Activated CD4-positive, alpha-beta T cell treated with anti-CD3 and anti-CD28 coated beads, Interleukin-2, amount 10 ng/mL, durations not matched to agents 24 days and 14 days (primary cell): ENCODE measurements at regions not wholly inside any gene's neighbourhood (a gene's known extent, or its start where the extent isn't known, plus 50 kb on each side); places are given as distances from the start of the nearest gene placed in this dataset.

Source experiments
- DNase-seq: peaks from one replicate; pipeline ENCODE4 v3.0.0; 2022
- H3K27ac Mint-ChIP-seq: one replicate; pipeline ENCODE4 v1.8.0; 2022; ENCODE audit warnings: mild to moderate bottlenecking, mixed read lengths
- H3K27me3 Mint-ChIP-seq: one replicate; pipeline ENCODE4 v1.8.0; 2022; ENCODE audit warnings: mixed read lengths
- H3K36me3 Mint-ChIP-seq: one replicate; pipeline ENCODE4 v1.8.0; 2022; ENCODE audit warnings: low read depth, mild to moderate bottlenecking, mixed read lengths
- H3K4me1 Mint-ChIP-seq: one replicate; pipeline ENCODE4 v1.8.0; 2021; ENCODE audit warnings: mixed read lengths
- H3K4me3 Mint-ChIP-seq: one replicate; pipeline ENCODE4 v1.8.0; 2022; ENCODE audit warnings: mild to moderate bottlenecking, moderate library complexity, mixed read lengths
- H3K9me3 Mint-ChIP-seq: one replicate; pipeline ENCODE4 v1.8.0; 2021; ENCODE audit warnings: mixed read lengths
- intact Hi-C: fragments of 100-400 bp; cut with micrococcal nuclease; formaldehyde crosslinking; loops from one replicate; pipeline ENCODE4 v1.15.1; 2023

DNA sequence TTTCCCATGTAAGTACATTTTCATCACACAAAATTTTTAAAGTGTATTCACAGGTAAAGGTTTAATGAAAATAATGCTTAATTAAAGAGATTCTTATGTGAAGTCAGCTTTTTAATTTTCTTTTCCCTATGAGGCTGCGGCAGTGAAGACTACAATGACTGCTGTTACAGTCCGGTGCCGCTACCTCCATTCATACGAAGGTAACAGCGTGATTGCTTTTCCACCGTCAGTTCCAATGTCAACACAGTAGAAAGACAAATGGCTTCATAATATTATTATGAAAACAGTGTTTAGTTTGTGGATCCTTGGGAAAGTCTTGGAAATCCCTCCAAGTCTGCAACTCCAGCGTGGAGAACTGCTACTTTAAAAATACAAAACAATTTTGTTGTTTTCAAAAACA, 254.9 kb upstream of the NRIP1 start:
- H3K27ac Mint-ChIP-seq: no peak overlapping the region
- peaks cover 5% of the 10 kb centered on the region for H3K9me3 Mint-ChIP-seq
- no peak for DNase-seq
- no peak overlapping the region for H3K4me3 Mint-ChIP-seq
- peaks cover 2% of the 10 kb centered on the region for H3K27me3 Mint-ChIP-seq
- intact Hi-C loops: no loop called here
- no peaks in the 10 kb centered on the region for H3K4me1 Mint-ChIP-seq
- H3K36me3 Mint-ChIP-seq: no peaks in the 10 kb centered on the region

DNA sequence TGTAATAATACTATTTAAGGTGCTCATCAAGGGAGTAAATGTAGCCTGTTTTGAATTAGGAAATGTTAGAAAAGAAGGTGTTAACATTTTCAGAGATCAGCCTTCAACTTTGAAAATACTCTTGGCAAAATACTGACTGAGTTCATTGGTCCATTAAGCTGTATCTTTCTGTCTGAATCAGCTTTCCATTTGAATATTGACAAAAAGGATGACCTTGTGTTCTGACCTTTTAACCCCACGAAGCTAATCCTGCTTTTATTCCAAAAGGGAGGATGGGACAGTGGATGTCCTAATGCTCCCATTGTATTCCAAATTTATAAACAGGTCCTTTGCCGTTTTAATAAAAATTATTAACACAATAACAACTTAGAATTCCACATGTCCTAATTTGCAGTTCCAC, 259.7 kb upstream of the NRIP1 start:
- Mint-ChIP-seq H3K36me3 (no peaks in the 10 kb centered on the region), H3K27ac (no peak overlapping the region), H3K27me3 (no peaks in the 10 kb centered on the region), H3K4me3 (no peak overlapping the region), H3K9me3 (no peaks in the 10 kb centered on the region), H3K4me1 (no peaks in the 10 kb centered on the region)
- intact Hi-C loops: no loop called here
- no peak for DNase-seq

DNA sequence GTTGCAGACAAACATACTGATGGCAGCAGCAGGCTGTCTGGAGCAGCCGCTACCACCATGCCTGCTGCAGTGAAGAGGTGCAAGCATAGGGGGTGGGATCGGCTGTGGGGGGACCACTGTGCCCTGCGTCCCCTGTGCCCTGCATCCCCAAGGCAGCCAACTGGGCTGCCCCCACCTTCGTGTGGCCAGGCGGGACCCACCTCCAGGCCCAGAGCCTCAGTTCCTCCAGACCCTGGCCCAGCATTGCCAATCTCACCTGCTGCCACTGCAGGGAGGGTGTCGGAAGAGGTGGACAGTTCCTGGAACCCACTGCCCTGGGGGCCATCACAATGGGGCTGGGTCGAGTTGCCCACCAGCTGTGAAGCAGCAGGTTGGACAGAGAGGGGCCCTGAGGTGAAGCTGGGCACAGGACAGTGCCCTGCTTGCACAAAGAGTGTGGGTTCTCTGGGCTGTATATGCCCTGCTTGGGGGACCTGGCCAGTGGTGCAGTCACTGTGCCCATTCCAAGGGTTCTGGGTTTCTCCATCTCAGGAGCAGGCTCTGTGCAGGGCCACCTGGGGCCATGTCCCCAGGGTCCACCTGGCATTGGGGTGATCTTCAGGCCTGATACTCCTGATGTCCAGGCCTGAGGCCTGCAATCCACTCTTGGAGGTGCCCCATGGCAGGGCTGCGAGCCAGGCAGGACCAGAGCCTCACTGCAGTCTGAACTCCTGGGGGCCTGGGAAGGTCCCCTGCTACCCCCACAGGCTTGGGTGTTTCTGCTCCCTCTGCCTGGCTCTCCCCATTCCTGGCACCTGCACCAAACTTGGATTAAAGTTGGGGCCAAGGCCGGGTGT, 261.4 kb upstream of the NRIP1 start:
- Mint-ChIP-seq H3K27ac (no peak overlapping the region), H3K27me3 (no peaks in the 10 kb centered on the region), H3K4me1 (no peaks in the 10 kb centered on the region), H3K36me3 (no peaks in the 10 kb centered on the region), H3K4me3 (no peak overlapping the region), H3K9me3 (peaks cover 3% of the 10 kb centered on the region)
- DNase-seq: no peak
- intact Hi-C loops: no loop called here

GRCh38 chr21:15327637-15328265, 263.0 kb upstream of the NRIP1 start:
- Mint-ChIP-seq H3K27me3 (no peaks in the 10 kb centered on the region), H3K9me3 (peaks cover 3% of the 10 kb centered on the region), H3K4me3 (no peak overlapping the region), H3K27ac (no peak overlapping the region), H3K4me1 (no peaks in the 10 kb centered on the region), H3K36me3 (no peaks in the 10 kb centered on the region)
- no peak for DNase-seq
- intact Hi-C loops: no loop called here

DNA sequence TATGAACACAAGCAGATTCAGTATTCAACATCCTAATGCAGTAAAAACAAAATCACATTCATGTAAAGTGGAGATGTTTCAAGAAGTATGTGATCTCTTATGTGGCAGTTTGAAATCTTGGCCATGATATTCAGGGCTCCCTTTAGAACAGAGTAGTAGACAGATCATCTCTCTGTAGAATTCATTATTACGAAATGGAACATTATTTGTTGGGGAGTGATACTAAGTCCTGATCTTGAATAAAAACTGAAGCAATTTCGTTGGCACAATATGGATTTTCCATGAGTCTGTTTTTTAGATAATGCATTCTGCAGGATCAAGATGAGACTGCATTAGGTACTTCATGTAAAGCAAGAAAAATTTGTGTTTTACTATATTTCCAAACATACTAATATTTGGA, 264.4 kb upstream of the NRIP1 start:
- intact Hi-C loops: no loop called here
- Mint-ChIP-seq H3K4me3 (no peak overlapping the region), H3K27me3 (no peaks in the 10 kb centered on the region), H3K36me3 (no peaks in the 10 kb centered on the region), H3K27ac (no peak overlapping the region), H3K4me1 (no peaks in the 10 kb centered on the region), H3K9me3 (peaks cover 3% of the 10 kb centered on the region)
- no peak for DNase-seq

DNA sequence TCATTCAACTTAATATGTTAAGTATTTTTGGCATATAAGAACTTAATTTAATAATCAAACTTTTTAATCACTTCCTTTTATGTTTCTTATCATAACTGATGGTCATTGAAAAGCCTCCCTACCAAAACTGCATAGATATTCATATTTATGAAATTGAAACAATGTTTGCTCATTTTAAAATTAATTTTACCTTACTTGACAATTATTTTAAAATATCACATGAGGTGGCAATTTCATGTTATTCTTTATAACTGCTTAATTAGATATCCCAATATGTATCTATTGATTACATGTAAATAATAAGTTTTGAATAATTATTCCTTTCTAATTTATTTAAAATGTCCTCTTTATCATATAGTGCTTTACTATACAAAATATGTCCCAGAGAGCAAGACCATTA, 266.1 kb upstream of the NRIP1 start:
- Mint-ChIP-seq H3K9me3 (peaks cover 3% of the 10 kb centered on the region), H3K27me3 (no peaks in the 10 kb centered on the region), H3K36me3 (no peaks in the 10 kb centered on the region), H3K27ac (no peak overlapping the region), H3K4me3 (no peak overlapping the region), H3K4me1 (no peaks in the 10 kb centered on the region)
- DNase-seq: no peak
- intact Hi-C loops: no loop called here

GRCh38 chr21:15332572-15332971, 267.8 kb upstream of the NRIP1 start:
- Mint-ChIP-seq H3K4me1 (no peaks in the 10 kb centered on the region), H3K4me3 (no peak overlapping the region), H3K9me3 (peaks cover 3% of the 10 kb centered on the region), H3K36me3 (no peaks in the 10 kb centered on the region), H3K27me3 (no peaks in the 10 kb centered on the region), H3K27ac (no peak overlapping the region)
- no peak for DNase-seq
- intact Hi-C loops: no loop called here

DNA sequence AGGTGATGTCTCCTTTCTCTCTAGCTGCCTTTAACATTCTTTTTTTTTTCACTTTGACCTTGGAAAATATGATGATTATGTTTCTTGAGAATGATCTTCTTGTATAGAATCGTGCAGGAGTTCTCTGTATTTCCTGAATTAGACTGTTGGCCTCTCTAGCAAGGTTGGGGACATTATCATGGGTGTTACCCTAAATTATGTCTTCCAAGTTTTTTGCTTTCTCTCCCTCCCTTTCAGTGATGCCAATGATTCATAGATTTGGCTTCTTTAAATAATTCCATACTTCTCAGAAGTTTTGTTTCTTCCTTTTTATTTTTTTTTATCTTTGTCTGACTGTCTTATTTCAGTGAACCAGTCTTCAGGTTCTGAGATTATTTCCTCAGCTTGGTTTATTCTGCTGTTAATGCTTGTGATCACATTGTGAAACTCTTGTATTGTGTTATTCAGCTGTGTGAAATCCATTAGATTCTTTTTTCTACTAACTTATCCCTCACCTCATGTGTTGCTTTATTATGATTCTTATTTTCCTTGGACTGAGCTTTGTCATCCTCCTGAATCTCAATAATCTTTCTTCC, 268.4 kb upstream of the NRIP1 start:
- Mint-ChIP-seq H3K36me3 (no peaks in the 10 kb centered on the region), H3K27me3 (no peaks in the 10 kb centered on the region), H3K9me3 (peaks cover 3% of the 10 kb centered on the region), H3K4me1 (no peaks in the 10 kb centered on the region), H3K27ac (no peak overlapping the region), H3K4me3 (no peak overlapping the region)
- intact Hi-C loops: no loop called here
- no peak for DNase-seq

GRCh38 chr21:15333951-15334350, 269.2 kb upstream of the NRIP1 start:
- Mint-ChIP-seq H3K9me3 (peaks cover 3% of the 10 kb centered on the region), H3K27ac (no peak overlapping the region), H3K4me3 (no peak overlapping the region), H3K36me3 (no peaks in the 10 kb centered on the region), H3K27me3 (no peaks in the 10 kb centered on the region), H3K4me1 (no peaks in the 10 kb centered on the region)
- intact Hi-C loops: no loop called here
- DNase-seq: no peak

- Mint-ChIP-seq H3K27me3 (no peaks in the 10 kb centered on the region), H3K4me3 (no peak overlapping the region), H3K9me3 (peaks cover 24% of the 10 kb centered on the region), H3K27ac (no peak overlapping the region), H3K4me1 (no peaks in the 10 kb centered on the region), H3K36me3 (no peaks in the 10 kb centered on the region)
- intact Hi-C loops: no loop called here
- no peak for DNase-seq
Measured at GRCh38 chr21:15343066-15343465, 278.3 kb upstream of the NRIP1 start.

- Mint-ChIP-seq H3K4me1 (no peaks in the 10 kb centered on the region), H3K36me3 (no peaks in the 10 kb centered on the region), H3K27ac (no peak overlapping the region), H3K9me3 (peaks cover 4% of the 10 kb centered on the region), H3K4me3 (no peak overlapping the region), H3K27me3 (no peaks in the 10 kb centered on the region)
- intact Hi-C loops: no loop called here
- no peak for DNase-seq
Measured at GRCh38 chr21:15352009-15352408, 287.2 kb upstream of the NRIP1 start.

DNA sequence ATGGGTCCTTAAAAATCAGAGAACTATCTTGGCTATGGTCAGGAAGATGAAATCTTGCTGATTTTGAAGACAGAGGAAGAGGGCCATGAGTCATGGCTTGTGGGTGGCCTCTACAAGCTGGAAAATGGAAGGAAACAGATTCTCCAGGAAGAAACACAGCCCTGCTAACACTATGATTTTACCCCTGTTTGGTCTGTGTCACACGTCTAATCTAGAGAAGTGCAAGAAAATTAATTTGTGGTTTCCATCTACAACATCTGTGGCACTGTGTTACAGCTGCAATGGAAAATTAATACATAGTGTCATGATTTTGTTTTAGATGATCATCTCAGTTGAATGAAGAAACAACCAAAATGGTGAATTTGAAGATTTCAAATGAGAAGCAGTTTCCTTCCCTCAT, 288.7 kb upstream of the NRIP1 start:
- no peak overlapping the region for H3K27ac Mint-ChIP-seq
- H3K9me3 Mint-ChIP-seq: no peaks in the 10 kb centered on the region
- intact Hi-C loops: no loop called here
- no peak for DNase-seq
- H3K36me3 Mint-ChIP-seq: no peaks in the 10 kb centered on the region
- H3K4me3 Mint-ChIP-seq: no peak overlapping the region
- H3K27me3 Mint-ChIP-seq: no peaks in the 10 kb centered on the region
- H3K4me1 Mint-ChIP-seq: no peaks in the 10 kb centered on the region

GRCh38 chr21:15354516-15354915, 289.7 kb upstream of the NRIP1 start:
- Mint-ChIP-seq H3K27me3 (no peaks in the 10 kb centered on the region), H3K4me3 (no peak overlapping the region), H3K27ac (no peak overlapping the region), H3K36me3 (no peaks in the 10 kb centered on the region), H3K4me1 (no peaks in the 10 kb centered on the region), H3K9me3 (no peaks in the 10 kb centered on the region)
- intact Hi-C loops: no loop called here
- no peak for DNase-seq

GRCh38 chr21:15355066-15355465, 290.3 kb upstream of the NRIP1 start:
- H3K36me3 Mint-ChIP-seq: no peaks in the 10 kb centered on the region
- H3K27ac Mint-ChIP-seq: no peak overlapping the region
- no peak for DNase-seq
- H3K4me1 Mint-ChIP-seq: no peaks in the 10 kb centered on the region
- no peak overlapping the region for H3K4me3 Mint-ChIP-seq
- no peaks in the 10 kb centered on the region for H3K27me3 Mint-ChIP-seq
- H3K9me3 Mint-ChIP-seq: no peaks in the 10 kb centered on the region
- intact Hi-C loops: no loop called here
